Tibial nerve (tissue), 4 donors: ENCODE measurements at regions not wholly inside any gene's neighbourhood (a gene's known extent, or its start where the extent isn't known, plus 50 kb on each side); places are given as distances from the start of the nearest gene placed in this dataset.

Experiments used
- EP300 ChIP-seq, 2 donors: sonication (generic); formaldehyde crosslinking; IDR thresholded peaks; one replicate each; pipeline ENCODE4 v1.6.1; 2017; ENCODE audit warnings: antibody characterized with exemption in 2 of 2, mild to moderate bottlenecking in 1 of 2
- TF ChIP-seq, protein P1 (sequence below), 5 experiments: fragments of 200-600 bp in 3 of 5; fragments of 450-650 bp in 2 of 5; sonication (generic) in 3 of 5; IDR thresholded peaks; one replicate each; pipeline ENCODE4 v1.5.1; 2016 to 2019; ENCODE audit warnings: antibody characterized with exemption in 5 of 5, mild to moderate bottlenecking in 3 of 5, moderate library complexity in 2 of 5

DNA sequence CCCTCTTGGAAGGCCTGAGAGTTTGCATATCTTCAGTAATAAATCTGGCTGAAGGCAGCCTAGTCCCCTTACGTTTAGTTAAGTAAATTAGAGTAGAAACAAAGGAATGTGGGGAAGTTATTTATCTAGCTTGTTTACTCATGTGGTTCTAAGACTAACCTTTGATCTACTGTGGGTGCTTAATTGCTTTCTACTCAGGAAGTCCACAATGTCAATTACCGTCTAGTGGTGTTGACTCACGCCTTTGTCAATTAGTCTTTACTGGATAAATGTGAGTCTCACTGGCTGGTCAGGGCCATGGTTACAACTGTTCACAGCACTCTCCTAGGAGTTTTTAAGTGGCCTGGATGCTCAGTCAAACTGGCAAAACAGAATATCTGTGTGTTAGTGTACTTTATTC is 2338.4 kb downstream of the TP53TG3F start:
- TF ChIP-seq, protein P1, sequence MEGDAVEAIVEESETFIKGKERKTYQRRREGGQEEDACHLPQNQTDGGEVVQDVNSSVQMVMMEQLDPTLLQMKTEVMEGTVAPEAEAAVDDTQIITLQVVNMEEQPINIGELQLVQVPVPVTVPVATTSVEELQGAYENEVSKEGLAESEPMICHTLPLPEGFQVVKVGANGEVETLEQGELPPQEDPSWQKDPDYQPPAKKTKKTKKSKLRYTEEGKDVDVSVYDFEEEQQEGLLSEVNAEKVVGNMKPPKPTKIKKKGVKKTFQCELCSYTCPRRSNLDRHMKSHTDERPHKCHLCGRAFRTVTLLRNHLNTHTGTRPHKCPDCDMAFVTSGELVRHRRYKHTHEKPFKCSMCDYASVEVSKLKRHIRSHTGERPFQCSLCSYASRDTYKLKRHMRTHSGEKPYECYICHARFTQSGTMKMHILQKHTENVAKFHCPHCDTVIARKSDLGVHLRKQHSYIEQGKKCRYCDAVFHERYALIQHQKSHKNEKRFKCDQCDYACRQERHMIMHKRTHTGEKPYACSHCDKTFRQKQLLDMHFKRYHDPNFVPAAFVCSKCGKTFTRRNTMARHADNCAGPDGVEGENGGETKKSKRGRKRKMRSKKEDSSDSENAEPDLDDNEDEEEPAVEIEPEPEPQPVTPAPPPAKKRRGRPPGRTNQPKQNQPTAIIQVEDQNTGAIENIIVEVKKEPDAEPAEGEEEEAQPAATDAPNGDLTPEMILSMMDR (IDR thresholded peaks at IDR 0.05), result no peak
- no peak for TF ChIP-seq EP300 (IDR thresholded peaks at IDR 0.05)
